ENCODE measurements at regions not wholly inside any gene's neighbourhood (a gene's known extent, or its start where the extent isn't known, plus 50 kb on each side); places are given as distances from the start of the nearest gene placed in this dataset.

DNA sequence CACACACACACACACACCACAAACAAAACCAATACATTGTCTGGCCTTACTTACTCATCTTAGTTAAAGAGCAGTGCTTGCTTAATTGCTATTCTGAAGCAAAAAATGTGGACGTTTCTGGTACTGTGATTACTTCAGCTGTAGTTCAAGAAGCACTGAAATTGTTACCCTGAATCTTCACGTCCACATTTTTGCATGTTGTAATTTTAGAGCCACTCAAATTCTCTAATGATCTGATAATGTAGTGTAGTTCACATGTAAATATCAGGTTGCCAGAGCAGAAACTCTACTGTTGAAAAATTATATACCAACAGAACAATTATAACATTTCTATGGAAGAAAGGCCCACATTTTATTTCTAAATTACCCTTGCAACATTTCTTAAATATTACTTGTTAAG lies 1451.1 kb downstream of the GATA3 start:
- TF ChIP-seq RAD21 (IDR thresholded peaks at IDR 0.05; ENCODE audit: low read depth) (no peak), TAF1 (IDR thresholded peaks at IDR 0.05; ENCODE audit: low read depth) (no peak), EP300 (IDR thresholded peaks at IDR 0.05; ENCODE audit: borderline replicate concordance) (no peak), TCF12 (IDR thresholded peaks at IDR 0.05; ENCODE audit: low read depth) (no peak), NFIC (IDR thresholded peaks at IDR 0.05) (no peak)
- TF ChIP-seq, protein P1, sequence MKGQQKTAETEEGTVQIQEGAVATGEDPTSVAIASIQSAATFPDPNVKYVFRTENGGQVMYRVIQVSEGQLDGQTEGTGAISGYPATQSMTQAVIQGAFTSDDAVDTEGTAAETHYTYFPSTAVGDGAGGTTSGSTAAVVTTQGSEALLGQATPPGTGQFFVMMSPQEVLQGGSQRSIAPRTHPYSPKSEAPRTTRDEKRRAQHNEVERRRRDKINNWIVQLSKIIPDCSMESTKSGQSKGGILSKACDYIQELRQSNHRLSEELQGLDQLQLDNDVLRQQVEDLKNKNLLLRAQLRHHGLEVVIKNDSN (IDR thresholded peaks at IDR 0.05): no peak

DNA sequence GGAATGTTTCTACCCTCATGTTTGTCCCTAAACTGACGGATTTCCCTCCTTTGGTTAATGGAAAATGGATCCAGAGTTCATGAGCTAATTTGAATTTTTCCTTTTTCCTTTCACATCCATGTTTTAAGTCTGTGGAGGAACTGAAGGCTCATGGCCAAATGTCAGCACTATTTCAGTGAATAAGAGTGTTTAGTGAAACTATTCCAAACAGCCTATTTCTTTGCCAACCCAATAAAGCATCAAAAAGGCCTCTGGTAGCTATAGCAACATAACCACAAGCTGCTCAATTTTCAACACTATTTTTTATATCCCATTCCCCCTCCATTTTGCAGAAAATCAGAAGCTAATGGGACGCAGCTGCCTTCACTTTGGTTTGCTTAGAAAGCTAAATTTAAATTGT lies 1454.1 kb downstream of the GATA3 start:
- TF ChIP-seq, protein P1 (IDR thresholded peaks at IDR 0.05): no peak
- TF ChIP-seq TEAD4 (IDR thresholded peaks at IDR 0.05) (no peak), TCF12 (IDR thresholded peaks at IDR 0.05; ENCODE audit: low read depth) (no peak)

DNA sequence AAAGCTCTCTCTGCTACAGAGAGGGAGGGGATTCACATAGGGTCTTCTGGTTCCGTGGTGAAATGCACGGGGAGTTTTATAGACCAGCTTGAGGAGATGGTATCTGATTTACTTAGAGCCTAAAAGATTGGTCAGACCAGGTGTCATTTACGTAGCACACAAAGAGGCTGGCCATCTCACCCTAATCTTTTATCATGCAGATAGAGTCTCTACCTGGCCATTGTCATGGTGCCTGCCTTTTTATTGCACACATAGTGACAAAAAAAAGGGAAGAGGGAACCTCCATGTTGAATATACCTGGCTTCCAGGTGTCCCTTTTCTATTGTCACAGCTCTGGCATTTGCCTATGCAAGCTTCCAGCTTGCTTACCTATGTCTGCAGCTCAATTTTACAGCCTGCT lies 1456.1 kb downstream of the GATA3 start:
- TF ChIP-seq NFIC (IDR thresholded peaks at IDR 0.05) (no peak), TEAD4 (IDR thresholded peaks at IDR 0.05) (no peak), CREB1 (IDR thresholded peaks at IDR 0.05; ENCODE audit: low read depth) (no peak), TCF12 (IDR thresholded peaks at IDR 0.05; ENCODE audit: low read depth) (no peak), EP300 (IDR thresholded peaks at IDR 0.05; ENCODE audit: borderline replicate concordance) (no peak), ZBTB7A (IDR thresholded peaks at IDR 0.05; ENCODE audit: low read depth) (no peak), TAF1 (IDR thresholded peaks at IDR 0.05; ENCODE audit: low read depth) (no peak), RAD21 (IDR thresholded peaks at IDR 0.05; ENCODE audit: low read depth) (no peak), EGR1 (IDR thresholded peaks at IDR 0.05) (no peak), FOXM1 (IDR thresholded peaks at IDR 0.05; ENCODE audit: borderline replicate concordance, low read depth) (no peak)
- TF ChIP-seq, protein P1 (IDR thresholded peaks at IDR 0.05): no peak
- TF ChIP-seq, protein P2, sequence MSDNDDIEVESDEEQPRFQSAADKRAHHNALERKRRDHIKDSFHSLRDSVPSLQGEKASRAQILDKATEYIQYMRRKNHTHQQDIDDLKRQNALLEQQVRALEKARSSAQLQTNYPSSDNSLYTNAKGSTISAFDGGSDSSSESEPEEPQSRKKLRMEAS (IDR thresholded peaks at IDR 0.05): no peak
- TF ChIP-seq, protein P3, sequence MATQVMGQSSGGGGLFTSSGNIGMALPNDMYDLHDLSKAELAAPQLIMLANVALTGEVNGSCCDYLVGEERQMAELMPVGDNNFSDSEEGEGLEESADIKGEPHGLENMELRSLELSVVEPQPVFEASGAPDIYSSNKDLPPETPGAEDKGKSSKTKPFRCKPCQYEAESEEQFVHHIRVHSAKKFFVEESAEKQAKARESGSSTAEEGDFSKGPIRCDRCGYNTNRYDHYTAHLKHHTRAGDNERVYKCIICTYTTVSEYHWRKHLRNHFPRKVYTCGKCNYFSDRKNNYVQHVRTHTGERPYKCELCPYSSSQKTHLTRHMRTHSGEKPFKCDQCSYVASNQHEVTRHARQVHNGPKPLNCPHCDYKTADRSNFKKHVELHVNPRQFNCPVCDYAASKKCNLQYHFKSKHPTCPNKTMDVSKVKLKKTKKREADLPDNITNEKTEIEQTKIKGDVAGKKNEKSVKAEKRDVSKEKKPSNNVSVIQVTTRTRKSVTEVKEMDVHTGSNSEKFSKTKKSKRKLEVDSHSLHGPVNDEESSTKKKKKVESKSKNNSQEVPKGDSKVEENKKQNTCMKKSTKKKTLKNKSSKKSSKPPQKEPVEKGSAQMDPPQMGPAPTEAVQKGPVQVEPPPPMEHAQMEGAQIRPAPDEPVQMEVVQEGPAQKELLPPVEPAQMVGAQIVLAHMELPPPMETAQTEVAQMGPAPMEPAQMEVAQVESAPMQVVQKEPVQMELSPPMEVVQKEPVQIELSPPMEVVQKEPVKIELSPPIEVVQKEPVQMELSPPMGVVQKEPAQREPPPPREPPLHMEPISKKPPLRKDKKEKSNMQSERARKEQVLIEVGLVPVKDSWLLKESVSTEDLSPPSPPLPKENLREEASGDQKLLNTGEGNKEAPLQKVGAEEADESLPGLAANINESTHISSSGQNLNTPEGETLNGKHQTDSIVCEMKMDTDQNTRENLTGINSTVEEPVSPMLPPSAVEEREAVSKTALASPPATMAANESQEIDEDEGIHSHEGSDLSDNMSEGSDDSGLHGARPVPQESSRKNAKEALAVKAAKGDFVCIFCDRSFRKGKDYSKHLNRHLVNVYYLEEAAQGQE (IDR thresholded peaks at IDR 0.05; ENCODE audit: low read depth): no peak

DNA sequence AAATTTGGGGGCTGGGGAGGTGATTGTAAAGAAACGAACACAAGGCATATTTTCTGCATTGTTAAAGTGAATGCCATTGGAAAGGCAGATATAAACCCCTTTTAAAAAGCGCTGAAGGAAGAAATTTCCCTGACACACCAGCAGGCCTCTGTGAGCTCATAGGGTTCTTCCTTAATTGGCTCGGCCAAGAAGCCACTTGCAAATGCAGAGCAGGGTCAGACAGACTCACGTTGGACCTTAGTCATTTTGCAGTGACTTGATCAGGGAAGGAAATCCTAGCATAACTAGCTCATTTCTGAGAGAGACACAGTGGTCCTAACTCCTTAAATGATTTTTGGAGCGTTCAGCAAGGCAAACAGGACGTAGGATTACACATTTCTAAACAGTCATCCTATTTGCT lies 1461.4 kb downstream of the GATA3 start:
- TF ChIP-seq CREB1 (IDR thresholded peaks at IDR 0.05; ENCODE audit: low read depth) (no peak), NFIC (IDR thresholded peaks at IDR 0.05) (no peak), RAD21 (IDR thresholded peaks at IDR 0.05; ENCODE audit: low read depth) (no peak), YY1 (IDR thresholded peaks at IDR 0.05; ENCODE audit: low read depth) (no peak), TEAD4 (IDR thresholded peaks at IDR 0.05) (no peak), FOXM1 (IDR thresholded peaks at IDR 0.05; ENCODE audit: borderline replicate concordance, low read depth) (no peak), EP300 (IDR thresholded peaks at IDR 0.05; ENCODE audit: borderline replicate concordance) (no peak), EGR1 (IDR thresholded peaks at IDR 0.05) (no peak), TAF1 (IDR thresholded peaks at IDR 0.05; ENCODE audit: low read depth) (no peak), ZBTB7A (IDR thresholded peaks at IDR 0.05; ENCODE audit: low read depth) (no peak), CEBPB (IDR thresholded peaks at IDR 0.05) (no peak), TCF12 (IDR thresholded peaks at IDR 0.05; ENCODE audit: low read depth) (no peak)
- TF ChIP-seq, protein P3 (IDR thresholded peaks at IDR 0.05; ENCODE audit: low read depth): no peak
- TF ChIP-seq, protein P1 (IDR thresholded peaks at IDR 0.05): no peak
- TF ChIP-seq, protein P2 (IDR thresholded peaks at IDR 0.05): no peak

DNA sequence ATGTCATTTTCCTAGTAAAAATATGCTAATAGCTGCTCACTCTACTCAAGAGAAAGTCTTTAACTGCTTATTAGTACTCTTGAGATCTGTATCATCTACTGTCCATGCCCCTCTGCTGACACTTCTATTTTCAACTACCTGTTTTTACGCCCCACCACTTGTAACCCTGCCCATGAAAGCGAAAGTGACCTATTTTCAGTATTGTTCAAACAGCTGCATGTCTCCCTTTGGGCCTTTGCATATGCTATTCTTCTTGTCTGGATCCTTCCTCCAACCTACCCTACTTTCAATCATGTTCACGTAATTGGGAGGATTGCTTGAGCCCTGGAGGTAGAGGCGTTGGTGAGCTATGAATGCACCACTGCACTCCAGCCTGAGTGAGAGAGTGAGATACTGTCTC lies 1481.3 kb downstream of the GATA3 start:
- no peak for TF ChIP-seq TCF12 (IDR thresholded peaks at IDR 0.05; ENCODE audit: low read depth)
- no peak for TF ChIP-seq EGR1 (IDR thresholded peaks at IDR 0.05)

DNA sequence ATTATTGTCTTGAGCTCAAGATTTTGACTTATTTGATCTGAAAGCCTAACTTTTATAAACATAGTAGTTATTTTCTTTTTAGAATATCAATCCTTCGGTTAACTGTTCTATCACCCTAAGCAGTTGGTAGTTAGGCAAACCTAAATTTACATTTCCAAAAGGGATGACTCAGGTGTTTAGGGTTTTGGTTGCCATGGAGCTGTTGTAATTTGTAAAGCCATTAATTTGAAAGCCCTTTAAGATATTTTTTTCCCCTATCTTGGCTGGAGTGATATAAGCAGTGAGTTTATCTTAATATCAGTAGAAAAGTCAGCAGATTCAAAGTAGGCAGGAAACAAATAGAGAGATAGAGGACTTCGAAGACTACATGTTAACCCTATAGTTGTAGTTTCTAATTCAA lies 1472.6 kb upstream of the CELF2 start:
- TF ChIP-seq RAD21 (IDR thresholded peaks at IDR 0.05; ENCODE audit: low read depth) (no peak), EGR1 (IDR thresholded peaks at IDR 0.05) (no peak), TAF1 (IDR thresholded peaks at IDR 0.05; ENCODE audit: low read depth) (no peak), CREB1 (IDR thresholded peaks at IDR 0.05; ENCODE audit: low read depth) (no peak), CEBPB (IDR thresholded peaks at IDR 0.05) (no peak), NFIC (IDR thresholded peaks at IDR 0.05) (no peak), FOXM1 (IDR thresholded peaks at IDR 0.05; ENCODE audit: borderline replicate concordance, low read depth) (no peak), TCF12 (IDR thresholded peaks at IDR 0.05; ENCODE audit: low read depth) (no peak), TEAD4 (IDR thresholded peaks at IDR 0.05) (no peak), EP300 (IDR thresholded peaks at IDR 0.05; ENCODE audit: borderline replicate concordance) (no peak), YY1 (IDR thresholded peaks at IDR 0.05; ENCODE audit: low read depth) (no peak), ZBTB7A (IDR thresholded peaks at IDR 0.05; ENCODE audit: low read depth) (no peak)
- TF ChIP-seq, protein P3 (IDR thresholded peaks at IDR 0.05; ENCODE audit: low read depth): no peak
- TF ChIP-seq, protein P2 (IDR thresholded peaks at IDR 0.05): no peak
- TF ChIP-seq, protein P1 (IDR thresholded peaks at IDR 0.05): no peak
